ENCODE measurements at regions not wholly inside any gene's neighbourhood (a gene's known extent, or its start where the extent isn't known, plus 50 kb on each side); places are given as distances from the start of the nearest gene placed in this dataset.

DNA sequence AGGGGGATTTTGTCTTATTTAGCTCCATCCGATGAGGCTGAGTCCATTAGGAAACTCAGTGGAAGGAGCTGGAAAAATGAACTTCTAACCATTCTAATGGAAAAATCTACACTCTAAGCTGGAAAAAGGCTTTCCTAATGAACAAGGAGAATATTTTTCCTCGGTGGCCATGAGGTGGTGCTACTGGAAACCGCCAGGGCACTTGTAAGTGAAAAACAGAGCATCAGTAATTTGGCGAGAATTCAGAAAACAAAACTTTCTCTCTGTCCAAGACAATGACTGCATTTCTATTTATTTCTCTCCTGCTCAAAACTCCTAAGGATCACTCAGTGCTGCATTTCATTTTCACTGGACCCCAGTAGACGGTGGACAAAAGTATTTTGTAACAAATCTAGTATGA is 237.6 kb downstream of the TENT4A start:
- Histone ChIP-seq H3K9me3 (no peaks in the 10 kb centered on the region), H3K27ac (no peak overlapping the region), H3K27me3 (no peaks in the 10 kb centered on the region), H3K4me1 (no peaks in the 10 kb centered on the region), H3K4me3 (no peak overlapping the region), H3K36me3 (no peaks in the 10 kb centered on the region)
- ATAC-seq (no peak), DNase-seq (no peak)
- intact Hi-C loops (cut with DNase I; ENCODE audit: low total_unique reads), result no loop called here
- no peak for TF ChIP-seq POLR2A (IDR thresholded peaks at IDR 0.05)
- TF ChIP-seq, protein P1, sequence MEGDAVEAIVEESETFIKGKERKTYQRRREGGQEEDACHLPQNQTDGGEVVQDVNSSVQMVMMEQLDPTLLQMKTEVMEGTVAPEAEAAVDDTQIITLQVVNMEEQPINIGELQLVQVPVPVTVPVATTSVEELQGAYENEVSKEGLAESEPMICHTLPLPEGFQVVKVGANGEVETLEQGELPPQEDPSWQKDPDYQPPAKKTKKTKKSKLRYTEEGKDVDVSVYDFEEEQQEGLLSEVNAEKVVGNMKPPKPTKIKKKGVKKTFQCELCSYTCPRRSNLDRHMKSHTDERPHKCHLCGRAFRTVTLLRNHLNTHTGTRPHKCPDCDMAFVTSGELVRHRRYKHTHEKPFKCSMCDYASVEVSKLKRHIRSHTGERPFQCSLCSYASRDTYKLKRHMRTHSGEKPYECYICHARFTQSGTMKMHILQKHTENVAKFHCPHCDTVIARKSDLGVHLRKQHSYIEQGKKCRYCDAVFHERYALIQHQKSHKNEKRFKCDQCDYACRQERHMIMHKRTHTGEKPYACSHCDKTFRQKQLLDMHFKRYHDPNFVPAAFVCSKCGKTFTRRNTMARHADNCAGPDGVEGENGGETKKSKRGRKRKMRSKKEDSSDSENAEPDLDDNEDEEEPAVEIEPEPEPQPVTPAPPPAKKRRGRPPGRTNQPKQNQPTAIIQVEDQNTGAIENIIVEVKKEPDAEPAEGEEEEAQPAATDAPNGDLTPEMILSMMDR (IDR thresholded peaks at IDR 0.05 in 4 of 5, conservative IDR thresholded peaks at IDR 0.05 in 1 of 5), result no peak
- in situ Hi-C loops (cut with MboI; ENCODE audit: low sequenced_read_pairs in 4 of 4), result no loop called here

DNA sequence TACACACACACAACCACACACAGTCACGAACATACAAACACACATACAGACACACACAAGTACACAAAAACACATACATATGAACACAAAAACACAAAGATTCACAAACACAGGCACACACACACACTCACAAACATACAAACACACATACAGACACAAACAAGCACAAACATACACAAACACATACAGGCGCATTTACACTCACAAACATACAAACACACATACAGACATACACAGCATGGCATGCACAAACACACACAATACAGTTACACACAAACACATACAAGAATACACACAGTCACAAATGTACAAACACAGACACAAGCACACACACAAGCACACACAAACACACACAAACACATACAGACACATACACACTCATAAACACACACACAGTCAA is 247.9 kb downstream of the TENT4A start:
- no peak overlapping the region for H3K27ac ChIP-seq
- no peaks in the 10 kb centered on the region for H3K27me3 ChIP-seq
- intact Hi-C loops (cut with DNase I; ENCODE audit: low total_unique reads) (no loop called here), in situ Hi-C loops (cut with MboI; ENCODE audit: low sequenced_read_pairs in 4 of 4) (no loop called here)
- no peaks in the 10 kb centered on the region for H3K36me3 ChIP-seq
- no peak overlapping the region for H3K4me3 ChIP-seq
- no peaks in the 10 kb centered on the region for H3K4me1 ChIP-seq
- no peak for DNase-seq
- ATAC-seq, result no peak
- no peaks in the 10 kb centered on the region for H3K9me3 ChIP-seq
- no peak for TF ChIP-seq POLR2A (IDR thresholded peaks at IDR 0.05)
- TF ChIP-seq, protein P1 (IDR thresholded peaks at IDR 0.05 in 4 of 5, conservative IDR thresholded peaks at IDR 0.05 in 1 of 5), result no peak

- in situ Hi-C loops (cut with MboI; ENCODE audit: low sequenced_read_pairs in 4 of 4) (no loop called here), intact Hi-C loops (cut with DNase I; ENCODE audit: low total_unique reads) (no loop called here)
- TF ChIP-seq, protein P1 (IDR thresholded peaks at IDR 0.05 in 4 of 5, conservative IDR thresholded peaks at IDR 0.05 in 1 of 5), result no peak
- no peak for TF ChIP-seq POLR2A (IDR thresholded peaks at IDR 0.05)
- no peak for DNase-seq
- Histone ChIP-seq H3K36me3 (no peaks in the 10 kb centered on the region), H3K27ac (no peak overlapping the region), H3K4me3 (no peak overlapping the region), H3K27me3 (no peaks in the 10 kb centered on the region), H3K4me1 (no peaks in the 10 kb centered on the region), H3K9me3 (no peaks in the 10 kb centered on the region)
- no peak for ATAC-seq
Observed at GRCh38 chr5:6961837-6962635, 248.8 kb downstream of the TENT4A start.

- TF ChIP-seq, protein P1 (IDR thresholded peaks at IDR 0.05 in 4 of 5, conservative IDR thresholded peaks at IDR 0.05 in 1 of 5), result no peak
- TF ChIP-seq POLR2A (IDR thresholded peaks at IDR 0.05), result no peak
- ATAC-seq, result no peak
- intact Hi-C loops (cut with DNase I; ENCODE audit: low total_unique reads) (no loop called here), in situ Hi-C loops (cut with MboI; ENCODE audit: low sequenced_read_pairs in 4 of 4) (no loop called here)
- no peaks in the 10 kb centered on the region for H3K27me3 ChIP-seq
- no peak for DNase-seq
- H3K4me1 ChIP-seq, result no peaks in the 10 kb centered on the region
- H3K9me3 ChIP-seq, result no peaks in the 10 kb centered on the region
- H3K4me3 ChIP-seq, result no peak overlapping the region
- H3K27ac ChIP-seq, result no peak overlapping the region
- H3K36me3 ChIP-seq, result no peaks in the 10 kb centered on the region
Observed at GRCh38 chr5:6976971-6977370, 263.7 kb downstream of the TENT4A start.

DNA sequence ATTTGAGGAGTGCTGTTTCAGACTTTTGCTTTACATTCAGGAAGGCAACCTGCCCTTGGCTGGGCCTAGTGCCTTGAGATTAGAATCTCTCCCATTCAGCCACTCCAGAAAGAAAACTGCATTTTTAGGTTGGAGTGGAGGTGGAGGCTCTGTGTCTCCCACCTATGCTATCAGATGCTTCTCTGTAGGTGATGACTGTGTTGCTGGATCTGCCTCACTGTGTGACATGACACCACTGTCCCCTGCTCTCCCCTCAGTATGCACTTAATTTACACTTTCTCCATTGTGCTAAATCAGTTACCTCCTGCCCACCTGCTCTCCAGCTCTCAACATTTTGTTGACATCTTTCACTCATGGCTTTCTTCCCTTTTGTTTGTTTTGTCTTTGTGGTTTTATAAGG is 265.8 kb downstream of the TENT4A start:
- in situ Hi-C loops (cut with MboI; ENCODE audit: low sequenced_read_pairs in 4 of 4) (no loop called here), intact Hi-C loops (cut with DNase I; ENCODE audit: low total_unique reads) (no loop called here)
- DNase-seq (no peak), ATAC-seq (no peak)
- no peak overlapping the region for H3K27ac ChIP-seq
- H3K9me3 ChIP-seq, result no peaks in the 10 kb centered on the region
- no peaks in the 10 kb centered on the region for H3K27me3 ChIP-seq
- H3K4me1 ChIP-seq, result no peaks in the 10 kb centered on the region
- H3K36me3 ChIP-seq, result no peaks in the 10 kb centered on the region
- no peak overlapping the region for H3K4me3 ChIP-seq
- TF ChIP-seq, protein P1 (IDR thresholded peaks at IDR 0.05 in 4 of 5, conservative IDR thresholded peaks at IDR 0.05 in 1 of 5), result no peak
- TF ChIP-seq POLR2A (IDR thresholded peaks at IDR 0.05), result no peak

Measured in gastrocnemius medialis (tissue), 4 donors.